ENCODE measurements at regions not wholly inside any gene's neighbourhood (a gene's known extent, or its start where the extent isn't known, plus 50 kb on each side); places are given as distances from the start of the nearest gene placed in this dataset.

- intact Hi-C loops (cut with DNase I), result no loop called here
- Histone ChIP-seq H3K36me3 (replicated peaks in 1 of 2) (no peaks in the 10 kb centered on the region), H3K9me3 (replicated peaks in 1 of 3) (peaks cover 0 to 14% (median 12%) of the 10 kb centered on the region in 3 donors), H3K27me3 (no peaks in the 10 kb centered on the region), H3K27ac (no peak overlapping the region), H3K4me3 (no peak overlapping the region), H3K4me1 (replicated peaks in 1 of 2) (peaks cover 0 to 6% of the 10 kb centered on the region in 2 donors)
- no peak for TF ChIP-seq POLR2A (IDR thresholded peaks at IDR 0.05)
- DNase-seq, result no peak
Observed at GRCh38 chr7:18081617-18082016, 54.0 kb upstream of the PRPS1L1 start.

DNA sequence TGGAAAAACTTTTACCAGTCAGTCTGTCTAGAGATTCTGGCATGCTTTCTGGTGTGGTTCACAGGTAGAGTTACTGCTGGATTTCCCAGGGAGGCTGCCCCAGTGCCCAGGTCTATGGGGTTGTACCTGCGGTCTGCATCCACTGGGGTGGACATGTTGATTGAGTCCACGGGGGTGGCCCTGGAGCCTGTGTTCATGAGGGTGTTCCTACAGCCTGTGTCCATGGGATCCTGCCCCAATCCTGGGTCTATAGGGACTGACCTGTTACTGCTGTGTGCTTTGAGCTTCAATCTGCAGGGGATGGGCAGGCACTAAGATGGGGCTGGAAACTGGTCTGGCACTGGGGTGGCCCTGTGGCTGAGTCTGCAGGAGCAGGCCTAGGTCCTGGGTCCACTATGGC is 54.5 kb upstream of the PRPS1L1 start:
- TF ChIP-seq, protein P1, sequence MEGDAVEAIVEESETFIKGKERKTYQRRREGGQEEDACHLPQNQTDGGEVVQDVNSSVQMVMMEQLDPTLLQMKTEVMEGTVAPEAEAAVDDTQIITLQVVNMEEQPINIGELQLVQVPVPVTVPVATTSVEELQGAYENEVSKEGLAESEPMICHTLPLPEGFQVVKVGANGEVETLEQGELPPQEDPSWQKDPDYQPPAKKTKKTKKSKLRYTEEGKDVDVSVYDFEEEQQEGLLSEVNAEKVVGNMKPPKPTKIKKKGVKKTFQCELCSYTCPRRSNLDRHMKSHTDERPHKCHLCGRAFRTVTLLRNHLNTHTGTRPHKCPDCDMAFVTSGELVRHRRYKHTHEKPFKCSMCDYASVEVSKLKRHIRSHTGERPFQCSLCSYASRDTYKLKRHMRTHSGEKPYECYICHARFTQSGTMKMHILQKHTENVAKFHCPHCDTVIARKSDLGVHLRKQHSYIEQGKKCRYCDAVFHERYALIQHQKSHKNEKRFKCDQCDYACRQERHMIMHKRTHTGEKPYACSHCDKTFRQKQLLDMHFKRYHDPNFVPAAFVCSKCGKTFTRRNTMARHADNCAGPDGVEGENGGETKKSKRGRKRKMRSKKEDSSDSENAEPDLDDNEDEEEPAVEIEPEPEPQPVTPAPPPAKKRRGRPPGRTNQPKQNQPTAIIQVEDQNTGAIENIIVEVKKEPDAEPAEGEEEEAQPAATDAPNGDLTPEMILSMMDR (IDR thresholded peaks at IDR 0.05), result no peak
- TF ChIP-seq POLR2A (IDR thresholded peaks at IDR 0.05), result no peak
- 79 to 100% (median 91%) methylated on average over 1 to 2 of the region's 2 CpGs for WGBS, 4 donors
- Histone ChIP-seq H3K36me3 (replicated peaks in 1 of 2) (no peaks in the 10 kb centered on the region), H3K27ac (no peak overlapping the region), H3K4me1 (replicated peaks in 1 of 2) (peaks cover 0 to 9% of the 10 kb centered on the region in 2 donors), H3K9me3 (replicated peaks in 1 of 3) (peaks cover 0 to 14% (median 12%) of the 10 kb centered on the region in 3 donors), H3K4me3 (no peak overlapping the region), H3K27me3 (no peaks in the 10 kb centered on the region)
- no peak for DNase-seq
- intact Hi-C loops (cut with DNase I), result no loop called here

- TF ChIP-seq POLR2A (IDR thresholded peaks at IDR 0.05), result no peak
- TF ChIP-seq, protein P1 (IDR thresholded peaks at IDR 0.05), result peak in 1 of 6 experiments; percentile 7
- intact Hi-C loops (cut with DNase I), result no loop called here
- Histone ChIP-seq H3K27me3 (no peaks in the 10 kb centered on the region), H3K4me1 (replicated peaks in 1 of 2) (peaks cover 0 to 11% of the 10 kb centered on the region in 2 donors), H3K9me3 (replicated peaks in 1 of 3) (peaks cover 0 to 9% (median 0%) of the 10 kb centered on the region in 3 donors), H3K36me3 (replicated peaks in 1 of 2) (no peaks in the 10 kb centered on the region), H3K4me3 (peak overlapping the region in 2 of 4 donors; percentile 22 to 82), H3K27ac (peak overlapping the region in 1 of 5 donors; percentile 67)
- 1 to 2% (median 2%) methylated on average over 14 to 108 of the region's 108 CpGs for whole genome bisulfite sequencing, 4 donors
- DNase-seq, result peak in 2 of 7 donors; percentile 20 to 54
Observed at GRCh38 chr7:18086165-18087025, 58.7 kb upstream of the PRPS1L1 start.

GRCh38 chr7:18087026-18087686 is 59.5 kb upstream of the PRPS1L1 start:
- 8 to 15% (median 11%) methylated on average over 25 to 38 of the region's 38 CpGs for WGBS, 4 donors
- peak overlapping the region in 1 of 4 donors; percentile 82 for H3K4me3 ChIP-seq

More at GRCh38 chr7:18087026-18087686, 59.5 kb upstream of the PRPS1L1 start:
- TF ChIP-seq, protein P1 (IDR thresholded peaks at IDR 0.05), result no peak
- no peak for TF ChIP-seq POLR2A (IDR thresholded peaks at IDR 0.05)
- Histone ChIP-seq H3K4me1 (replicated peaks in 1 of 2) (peaks cover 0 to 11% of the 10 kb centered on the region in 2 donors), H3K9me3 (replicated peaks in 1 of 3) (peaks cover 0 to 1% (median 0%) of the 10 kb centered on the region in 3 donors), H3K27me3 (no peaks in the 10 kb centered on the region), H3K27ac (peak overlapping the region in 1 of 5 donors; percentile 42), H3K36me3 (replicated peaks in 1 of 2) (no peaks in the 10 kb centered on the region)
- DNase-seq, result peak in 1 of 7 donors; percentile 7
- intact Hi-C loops (cut with DNase I), result no loop called here
